C4-2B (cell line): ENCODE measurements at regions not wholly inside any gene's neighbourhood (a gene's known extent, or its start where the extent isn't known, plus 50 kb on each side); places are given as distances from the start of the nearest gene placed in this dataset.

ENCODE experiments used
- CTCF ChIP-seq: fragments of 450-650 bp; conservative IDR thresholded peaks from 2 replicates; pipeline ENCODE4 v1.5.1; 2017; ENCODE audit warnings: mild to moderate bottlenecking
- ZFX ChIP-seq: fragments of 450-650 bp; IDR thresholded peaks from 2 replicates; pipeline ENCODE4 v1.6.1; 2017

GRCh38 chr20:24257171-24257570 lies 212.3 kb upstream of the SYNDIG1 start:
- TF ChIP-seq CTCF (no peak), ZFX (no peak)
